ENCODE measurements at regions not wholly inside any gene's neighbourhood (a gene's known extent, or its start where the extent isn't known, plus 50 kb on each side); places are given as distances from the start of the nearest gene placed in this dataset.

DNA sequence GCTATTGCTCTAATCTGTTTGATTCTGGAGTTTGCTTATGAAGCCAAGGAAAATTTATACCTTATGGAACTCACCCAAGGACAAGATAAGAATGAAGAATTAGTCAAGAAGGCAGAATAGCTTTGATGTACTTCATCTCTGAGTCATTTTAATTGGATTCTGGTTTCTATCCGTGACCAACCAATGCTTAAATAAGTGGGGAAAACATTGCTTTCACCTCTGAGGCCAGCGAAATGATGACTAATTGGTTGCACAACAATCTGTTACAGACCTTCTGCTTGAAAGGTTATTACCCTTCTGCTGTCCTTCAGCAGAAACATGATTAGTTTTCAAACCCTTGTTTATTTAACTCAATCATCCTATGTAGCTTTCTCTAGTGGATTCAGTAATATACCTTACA is 812.7 kb downstream of the CDY2B start:
- TF ChIP-seq, protein P1, sequence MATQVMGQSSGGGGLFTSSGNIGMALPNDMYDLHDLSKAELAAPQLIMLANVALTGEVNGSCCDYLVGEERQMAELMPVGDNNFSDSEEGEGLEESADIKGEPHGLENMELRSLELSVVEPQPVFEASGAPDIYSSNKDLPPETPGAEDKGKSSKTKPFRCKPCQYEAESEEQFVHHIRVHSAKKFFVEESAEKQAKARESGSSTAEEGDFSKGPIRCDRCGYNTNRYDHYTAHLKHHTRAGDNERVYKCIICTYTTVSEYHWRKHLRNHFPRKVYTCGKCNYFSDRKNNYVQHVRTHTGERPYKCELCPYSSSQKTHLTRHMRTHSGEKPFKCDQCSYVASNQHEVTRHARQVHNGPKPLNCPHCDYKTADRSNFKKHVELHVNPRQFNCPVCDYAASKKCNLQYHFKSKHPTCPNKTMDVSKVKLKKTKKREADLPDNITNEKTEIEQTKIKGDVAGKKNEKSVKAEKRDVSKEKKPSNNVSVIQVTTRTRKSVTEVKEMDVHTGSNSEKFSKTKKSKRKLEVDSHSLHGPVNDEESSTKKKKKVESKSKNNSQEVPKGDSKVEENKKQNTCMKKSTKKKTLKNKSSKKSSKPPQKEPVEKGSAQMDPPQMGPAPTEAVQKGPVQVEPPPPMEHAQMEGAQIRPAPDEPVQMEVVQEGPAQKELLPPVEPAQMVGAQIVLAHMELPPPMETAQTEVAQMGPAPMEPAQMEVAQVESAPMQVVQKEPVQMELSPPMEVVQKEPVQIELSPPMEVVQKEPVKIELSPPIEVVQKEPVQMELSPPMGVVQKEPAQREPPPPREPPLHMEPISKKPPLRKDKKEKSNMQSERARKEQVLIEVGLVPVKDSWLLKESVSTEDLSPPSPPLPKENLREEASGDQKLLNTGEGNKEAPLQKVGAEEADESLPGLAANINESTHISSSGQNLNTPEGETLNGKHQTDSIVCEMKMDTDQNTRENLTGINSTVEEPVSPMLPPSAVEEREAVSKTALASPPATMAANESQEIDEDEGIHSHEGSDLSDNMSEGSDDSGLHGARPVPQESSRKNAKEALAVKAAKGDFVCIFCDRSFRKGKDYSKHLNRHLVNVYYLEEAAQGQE (IDR thresholded peaks at IDR 0.05), result no peak
- TF ChIP-seq, protein P2, sequence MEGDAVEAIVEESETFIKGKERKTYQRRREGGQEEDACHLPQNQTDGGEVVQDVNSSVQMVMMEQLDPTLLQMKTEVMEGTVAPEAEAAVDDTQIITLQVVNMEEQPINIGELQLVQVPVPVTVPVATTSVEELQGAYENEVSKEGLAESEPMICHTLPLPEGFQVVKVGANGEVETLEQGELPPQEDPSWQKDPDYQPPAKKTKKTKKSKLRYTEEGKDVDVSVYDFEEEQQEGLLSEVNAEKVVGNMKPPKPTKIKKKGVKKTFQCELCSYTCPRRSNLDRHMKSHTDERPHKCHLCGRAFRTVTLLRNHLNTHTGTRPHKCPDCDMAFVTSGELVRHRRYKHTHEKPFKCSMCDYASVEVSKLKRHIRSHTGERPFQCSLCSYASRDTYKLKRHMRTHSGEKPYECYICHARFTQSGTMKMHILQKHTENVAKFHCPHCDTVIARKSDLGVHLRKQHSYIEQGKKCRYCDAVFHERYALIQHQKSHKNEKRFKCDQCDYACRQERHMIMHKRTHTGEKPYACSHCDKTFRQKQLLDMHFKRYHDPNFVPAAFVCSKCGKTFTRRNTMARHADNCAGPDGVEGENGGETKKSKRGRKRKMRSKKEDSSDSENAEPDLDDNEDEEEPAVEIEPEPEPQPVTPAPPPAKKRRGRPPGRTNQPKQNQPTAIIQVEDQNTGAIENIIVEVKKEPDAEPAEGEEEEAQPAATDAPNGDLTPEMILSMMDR (IDR thresholded peaks at IDR 0.05; ENCODE audit: low read depth, low read length, missing input control), result no peak
- TF ChIP-seq JUND (IDR thresholded peaks at IDR 0.05) (no peak), RAD21 (IDR thresholded peaks at IDR 0.05) (no peak), FOXA1 (IDR thresholded peaks at IDR 0.05) (no peak), GABPA (IDR thresholded peaks at IDR 0.05 in 1 of 2, conservative IDR thresholded peaks at IDR 0.05 in 1 of 2) (no peak), SP1 (IDR thresholded peaks at IDR 0.05) (no peak), TAF1 (conservative IDR thresholded peaks at IDR 0.05) (no peak), HNF4G (IDR thresholded peaks at IDR 0.05) (no peak)
- TF ChIP-seq, protein P3, sequence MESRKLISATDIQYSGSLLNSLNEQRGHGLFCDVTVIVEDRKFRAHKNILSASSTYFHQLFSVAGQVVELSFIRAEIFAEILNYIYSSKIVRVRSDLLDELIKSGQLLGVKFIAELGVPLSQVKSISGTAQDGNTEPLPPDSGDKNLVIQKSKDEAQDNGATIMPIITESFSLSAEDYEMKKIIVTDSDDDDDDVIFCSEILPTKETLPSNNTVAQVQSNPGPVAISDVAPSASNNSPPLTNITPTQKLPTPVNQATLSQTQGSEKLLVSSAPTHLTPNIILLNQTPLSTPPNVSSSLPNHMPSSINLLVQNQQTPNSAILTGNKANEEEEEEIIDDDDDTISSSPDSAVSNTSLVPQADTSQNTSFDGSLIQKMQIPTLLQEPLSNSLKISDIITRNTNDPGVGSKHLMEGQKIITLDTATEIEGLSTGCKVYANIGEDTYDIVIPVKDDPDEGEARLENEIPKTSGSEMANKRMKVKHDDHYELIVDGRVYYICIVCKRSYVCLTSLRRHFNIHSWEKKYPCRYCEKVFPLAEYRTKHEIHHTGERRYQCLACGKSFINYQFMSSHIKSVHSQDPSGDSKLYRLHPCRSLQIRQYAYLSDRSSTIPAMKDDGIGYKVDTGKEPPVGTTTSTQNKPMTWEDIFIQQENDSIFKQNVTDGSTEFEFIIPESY (IDR thresholded peaks at IDR 0.05), result no peak
- TF ChIP-seq, protein P4, sequence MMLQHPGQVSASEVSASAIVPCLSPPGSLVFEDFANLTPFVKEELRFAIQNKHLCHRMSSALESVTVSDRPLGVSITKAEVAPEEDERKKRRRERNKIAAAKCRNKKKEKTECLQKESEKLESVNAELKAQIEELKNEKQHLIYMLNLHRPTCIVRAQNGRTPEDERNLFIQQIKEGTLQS (IDR thresholded peaks at IDR 0.05), result no peak
- TF ChIP-seq, protein P5, sequence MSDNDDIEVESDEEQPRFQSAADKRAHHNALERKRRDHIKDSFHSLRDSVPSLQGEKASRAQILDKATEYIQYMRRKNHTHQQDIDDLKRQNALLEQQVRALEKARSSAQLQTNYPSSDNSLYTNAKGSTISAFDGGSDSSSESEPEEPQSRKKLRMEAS (IDR thresholded peaks at IDR 0.05), result no peak

All from liver (tissue), 3 donors.